GM12892 (cell line): ENCODE measurements at regions not wholly inside any gene's neighbourhood (a gene's known extent, or its start where the extent isn't known, plus 50 kb on each side); places are given as distances from the start of the nearest gene placed in this dataset.
"Not testable (repeated sequence)": the region's sequence is repeated elsewhere in the genome, so short reads cannot be mapped to it uniquely, and the experiment has no call there.

ENCODE experiments used
- POLR2A ChIP-seq: IDR thresholded peaks from 2 replicates; pipeline ENCODE4 v1.6.1; 2011; ENCODE audit warnings: low read depth, low read length, control low read depth
- POLR2AphosphoS5 ChIP-seq: IDR thresholded peaks from 2 replicates; pipeline ENCODE4 v1.6.1; 2011; ENCODE audit warnings: low read depth, low read length, control low read depth
- TAF1 ChIP-seq: IDR thresholded peaks from 2 replicates; pipeline ENCODE4 v1.6.1; 2011; ENCODE audit warnings: low read depth, mild to moderate bottlenecking, control low read depth, low read length, borderline replicate concordance

- not testable (repeated sequence) for TF ChIP-seq TAF1, POLR2AphosphoS5, POLR2A
Observed at GRCh38 chr2:87485455-87485854, 262.4 kb upstream of the PLGLB2 start.
